DOHH2 (cell line): ENCODE measurements at regions not wholly inside any gene's neighbourhood (a gene's known extent, or its start where the extent isn't known, plus 50 kb on each side); places are given as distances from the start of the nearest gene placed in this dataset.

ENCODE experiments used
- H3F3A ChIP-seq: fragments of 200-600 bp; sonication (generic), shearing (Covaris generic); 2 replicates; pipeline ENCODE4 v1.6.0; 2016; ENCODE audit warnings: antibody characterized with exemption, mild to moderate bottlenecking; ENCODE audit not compliant: control insufficient read depth, insufficient read depth
- H3K27ac ChIP-seq: fragments of 200-600 bp; sonication (generic); 2 replicates; pipeline ENCODE4 v1.5.1; 2014; ENCODE audit warnings: low read depth, mild to moderate bottlenecking, low read length, moderate library complexity
- H3K27me3 ChIP-seq: fragments of 200-600 bp; sonication (generic); 2 replicates; pipeline ENCODE4 v1.6.1; 2014; ENCODE audit warnings: mild to moderate bottlenecking, low read length, mixed read lengths; ENCODE audit not compliant: control insufficient read depth
- H3K36me3 ChIP-seq: fragments of 200-600 bp; sonication (generic); 2 replicates; pipeline ENCODE4 v1.6.1; 2014; ENCODE audit warnings: mild to moderate bottlenecking, low read length, moderate library complexity, mixed read lengths; ENCODE audit not compliant: control insufficient read depth
- H3K4me1 ChIP-seq: fragments of 200-600 bp; sonication (generic); 2 replicates; pipeline ENCODE4 v1.6.1; 2014; ENCODE audit warnings: mild to moderate bottlenecking, low read length, mixed read lengths; ENCODE audit not compliant: control insufficient read depth
- H3K4me2 ChIP-seq: fragments of 200-600 bp; sonication (generic); 2 replicates; pipeline ENCODE4 v1.6.0; 2014; ENCODE audit warnings: mild to moderate bottlenecking, low read length, moderate library complexity
- H3K4me3 ChIP-seq: fragments of 200-600 bp; sonication (generic); 2 replicates; pipeline ENCODE4 v1.5.1; 2014; ENCODE audit warnings: mild to moderate bottlenecking, low read length, mixed read lengths
- H3K79me2 ChIP-seq: fragments of 200-600 bp; sonication (generic); 2 replicates; pipeline ENCODE4 v1.6.1; 2014; ENCODE audit warnings: mild to moderate bottlenecking, low read length, mixed read lengths; ENCODE audit not compliant: control insufficient read depth
- H3K9me2 ChIP-seq: fragments of 200-600 bp; sonication (generic); replicated peaks from 2 replicates; pipeline ENCODE4 v1.6.1; 2014; ENCODE audit warnings: mild to moderate bottlenecking, low read length, mixed read lengths; ENCODE audit not compliant: control insufficient read depth
- H3K9me3 ChIP-seq: fragments of 200-600 bp; sonication (generic); 2 replicates; pipeline ENCODE4 v1.6.1; 2014; ENCODE audit warnings: antibody characterized with exemption, low read length, mixed read lengths; ENCODE audit not compliant: control insufficient read depth, insufficient read depth
- H4K20me1 ChIP-seq: fragments of 200-600 bp; sonication (generic); 2 replicates; pipeline ENCODE4 v1.6.0; 2014; ENCODE audit warnings: low read depth, mild to moderate bottlenecking, antibody characterized with exemption, low read length, moderate library complexity; ENCODE audit not compliant: control insufficient read depth, insufficient read depth
- CTCF ChIP-seq: fragments of 200-600 bp; sonication (generic); IDR thresholded peaks from one replicate; pipeline ENCODE4 v1.5.1; 2014; ENCODE audit warnings: antibody characterized with exemption, mild to moderate bottlenecking, low read depth, low read length; ENCODE audit not compliant: poor library complexity, severe bottlenecking
- EZH2phosphoT487 ChIP-seq: fragments of 200-600 bp; sonication (generic); IDR thresholded peaks from 2 replicates; pipeline ENCODE4 v1.6.1; 2017; ENCODE audit warnings: borderline replicate concordance, mild to moderate bottlenecking, antibody characterized with exemption, low read length, moderate library complexity, mixed read lengths

DNA sequence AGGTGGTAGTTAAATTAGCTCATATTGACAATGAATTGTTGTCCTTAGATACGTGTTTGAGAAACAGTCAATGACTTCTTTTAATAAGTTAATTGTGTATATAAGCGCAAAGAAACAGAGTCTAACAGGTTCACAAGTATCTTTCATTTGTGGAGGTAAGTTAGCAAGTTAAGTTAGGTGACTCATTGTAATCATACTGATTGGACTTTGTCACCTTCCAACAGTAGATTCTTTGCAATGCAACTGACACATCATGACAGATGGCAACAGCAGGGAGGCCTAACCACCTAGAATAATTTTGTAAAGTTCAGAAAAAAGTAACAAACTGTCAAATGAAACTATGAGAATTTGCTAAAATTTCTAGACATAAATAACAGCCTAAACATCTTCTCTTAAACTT is 207.6 kb upstream of the PITX2 start:
- TF ChIP-seq CTCF: no peak
- no peak for TF ChIP-seq EZH2phosphoT487
- Histone ChIP-seq H3K79me2 (no peaks in the 10 kb centered on the region), H3K27ac (no peak overlapping the region), H4K20me1 (no peaks in the 10 kb centered on the region), H3K4me3 (no peak overlapping the region), H3K4me2 (no peak overlapping the region), H3K4me1 (no peaks in the 10 kb centered on the region), H3K9me3 (no peaks in the 10 kb centered on the region), H3K36me3 (no peaks in the 10 kb centered on the region), H3F3A (no peaks in the 10 kb centered on the region), H3K9me2 (no peaks in the 10 kb centered on the region), H3K27me3 (no peaks in the 10 kb centered on the region)

GRCh38 chr4:110837896-110838450 is 215.1 kb upstream of the PITX2 start:
- Histone ChIP-seq H3F3A (no peaks in the 10 kb centered on the region), H3K4me3 (no peak overlapping the region), H3K9me2 (no peaks in the 10 kb centered on the region), H3K79me2 (no peaks in the 10 kb centered on the region), H4K20me1 (no peaks in the 10 kb centered on the region), H3K36me3 (no peaks in the 10 kb centered on the region), H3K9me3 (no peaks in the 10 kb centered on the region), H3K27me3 (no peaks in the 10 kb centered on the region), H3K4me2 (no peak overlapping the region), H3K27ac (no peak overlapping the region), H3K4me1 (no peaks in the 10 kb centered on the region)
- TF ChIP-seq CTCF (no peak), EZH2phosphoT487 (no peak)

GRCh38 chr4:110840221-110840654 is 217.4 kb upstream of the PITX2 start:
- Histone ChIP-seq H3K27me3 (no peaks in the 10 kb centered on the region), H3K4me2 (no peak overlapping the region), H3K9me3 (no peaks in the 10 kb centered on the region), H3K79me2 (no peaks in the 10 kb centered on the region), H3K36me3 (no peaks in the 10 kb centered on the region), H3K27ac (no peak overlapping the region), H3K4me3 (no peak overlapping the region), H3K4me1 (no peaks in the 10 kb centered on the region), H4K20me1 (no peaks in the 10 kb centered on the region), H3K9me2 (no peaks in the 10 kb centered on the region), H3F3A (no peaks in the 10 kb centered on the region)
- TF ChIP-seq EZH2phosphoT487 (no peak), CTCF (no peak)

DNA sequence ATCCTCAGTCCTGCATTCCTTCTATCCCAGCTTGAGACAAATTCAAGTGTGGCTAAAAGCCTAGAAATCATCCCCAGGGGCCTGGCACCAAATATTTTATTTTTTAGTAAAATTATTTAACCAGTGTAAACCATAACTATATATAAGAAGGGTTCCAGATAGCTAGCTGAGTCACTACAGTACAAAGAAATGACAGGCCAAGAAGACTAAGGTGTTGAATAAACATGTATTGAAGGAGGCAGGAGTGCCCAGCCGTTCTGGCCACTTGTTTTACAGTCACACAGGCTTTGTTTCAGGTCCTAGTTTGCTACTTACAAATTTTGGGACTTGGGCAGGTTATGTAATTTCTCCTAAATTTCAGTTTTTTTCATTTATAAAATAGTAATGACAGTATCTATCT is 225.9 kb upstream of the PITX2 start:
- Histone ChIP-seq H3K4me3 (no peak overlapping the region), H3K79me2 (no peaks in the 10 kb centered on the region), H3F3A (no peaks in the 10 kb centered on the region), H4K20me1 (no peaks in the 10 kb centered on the region), H3K4me2 (no peak overlapping the region), H3K36me3 (no peaks in the 10 kb centered on the region), H3K27ac (no peak overlapping the region), H3K9me2 (no peaks in the 10 kb centered on the region), H3K27me3 (no peaks in the 10 kb centered on the region), H3K4me1 (no peaks in the 10 kb centered on the region), H3K9me3 (no peaks in the 10 kb centered on the region)
- TF ChIP-seq CTCF (no peak), EZH2phosphoT487 (no peak)
